Activated CD4-positive, alpha-beta T cell treated with anti-CD3 and anti-CD28 coated beads for 48 hours (primary cell): ENCODE measurements at regions not wholly inside any gene's neighbourhood (a gene's known extent, or its start where the extent isn't known, plus 50 kb on each side); places are given as distances from the start of the nearest gene placed in this dataset.
A peak's percentile ranks its signal among the peaks of the same experiment; 100 is the strongest.
"Not testable (repeated sequence)": the region's sequence is repeated elsewhere in the genome, so short reads cannot be mapped to it uniquely, and the experiment has no call there.

Source experiments
- DNase-seq: peaks from one replicate; pipeline ENCODE4 v3.0.0-alpha.2; 2020

GRCh38 chr3:31102196-31102879 lies 207.9 kb upstream of the GADL1 start:
- peak; percentile 57 for DNase-seq

- no peak for DNase-seq
Measured at GRCh38 chr3:31103181-31103580, 208.7 kb upstream of the GADL1 start.

- no peak for DNase-seq
Measured at GRCh38 chr3:31103623-31104180, 209.2 kb upstream of the GADL1 start.

GRCh38 chr3:31105011-31105410 lies 210.6 kb upstream of the GADL1 start:
- DNase-seq = no peak

GRCh38 chr3:31105438-31106077 lies 211.1 kb upstream of the GADL1 start:
- DNase-seq = peak; percentile 37

GRCh38 chr3:31106204-31106603 lies 211.7 kb upstream of the GADL1 start:
- no peak for DNase-seq

- peak; percentile 15 for DNase-seq
Measured at GRCh38 chr3:31106912-31107311, 212.5 kb upstream of the GADL1 start.

- DNase-seq = no peak
Measured at GRCh38 chr3:31114929-31115283, 220.4 kb upstream of the GADL1 start.

GRCh38 chr3:31115531-31115930 lies 221.1 kb upstream of the GADL1 start:
- not testable (repeated sequence) for DNase-seq

- no peak for DNase-seq
Measured at GRCh38 chr3:31116651-31117050, 222.2 kb upstream of the GADL1 start.

GRCh38 chr3:31117854-31118253 lies 223.4 kb upstream of the GADL1 start:
- no peak for DNase-seq

- DNase-seq = no peak
Measured at GRCh38 chr3:31124373-31124772, 229.9 kb upstream of the GADL1 start.

- no peak for DNase-seq
Measured at GRCh38 chr3:31125413-31126020, 231.1 kb upstream of the GADL1 start.

GRCh38 chr3:31129241-31129640 lies 234.8 kb upstream of the GADL1 start:
- no peak for DNase-seq

- no peak for DNase-seq
Measured at GRCh38 chr3:31132132-31132769, 237.8 kb upstream of the GADL1 start.

- no peak for DNase-seq
Measured at GRCh38 chr3:31133541-31133940, 239.1 kb upstream of the GADL1 start.

- DNase-seq = no peak
Measured at GRCh38 chr3:31135546-31135945, 241.1 kb upstream of the GADL1 start.

- DNase-seq = no peak
Measured at GRCh38 chr3:31137718-31138465, 243.4 kb upstream of the GADL1 start.

GRCh38 chr3:31140470-31140869 lies 246.0 kb upstream of the GADL1 start:
- no peak for DNase-seq

GRCh38 chr3:31142139-31142538 lies 247.7 kb upstream of the GADL1 start:
- no peak for DNase-seq

GRCh38 chr3:31142543-31142942 lies 248.1 kb upstream of the GADL1 start:
- no peak for DNase-seq

GRCh38 chr3:31145062-31145461 lies 250.6 kb upstream of the GADL1 start:
- DNase-seq = no peak

GRCh38 chr3:31147550-31147949 lies 253.1 kb upstream of the GADL1 start:
- DNase-seq = no peak
